OCI-LY1 (cell line): ENCODE measurements at regions not wholly inside any gene's neighbourhood (a gene's known extent, or its start where the extent isn't known, plus 50 kb on each side); places are given as distances from the start of the nearest gene placed in this dataset.

ENCODE experiments used
- H2AFZ ChIP-seq: fragments of 200-600 bp; sonication (generic), shearing (Covaris generic); 2 replicates; pipeline ENCODE4 v1.6.0; 2014; ENCODE audit warnings: antibody characterized with exemption, mild to moderate bottlenecking, low read length
- H3F3A ChIP-seq: fragments of 200-600 bp; sonication (generic), shearing (Covaris generic); 2 replicates; pipeline ENCODE4 v1.6.0; 2014; ENCODE audit warnings: mild to moderate bottlenecking, antibody characterized with exemption, low read length, moderate library complexity; ENCODE audit not compliant: insufficient read depth
- H3K27ac ChIP-seq: fragments of 200-600 bp; sonication (generic); 2 replicates; pipeline ENCODE4 v1.5.1; 2014; ENCODE audit warnings: low read length, mixed run types, mild to moderate bottlenecking, low read depth; ENCODE audit not compliant: poor library complexity, severe bottlenecking
- H3K27me3 ChIP-seq: fragments of 200-600 bp; sonication (generic); 2 replicates; pipeline ENCODE4 v1.6.0; 2014; ENCODE audit warnings: antibody characterized with exemption, mild to moderate bottlenecking, low read length, moderate library complexity; ENCODE audit not compliant: insufficient read depth
- H3K36me3 ChIP-seq: fragments of 200-600 bp; sonication (generic); 2 replicates; pipeline ENCODE4 v1.6.1; 2014; ENCODE audit warnings: mild to moderate bottlenecking, antibody characterized with exemption, low read length, moderate library complexity, mixed read lengths; ENCODE audit not compliant: insufficient read depth
- H3K4me1 ChIP-seq: fragments of 200-600 bp; sonication (generic); 2 replicates; pipeline ENCODE4 v1.5.1; 2014; ENCODE audit warnings: mild to moderate bottlenecking, low read length, moderate library complexity; ENCODE audit not compliant: insufficient read depth, severe bottlenecking
- H3K4me2 ChIP-seq: fragments of 200-600 bp; sonication (generic), shearing (Covaris generic); 2 replicates; pipeline ENCODE4 v1.6.1; 2014; ENCODE audit warnings: low read length
- H3K4me3 ChIP-seq: fragments of 200-600 bp; sonication (generic); 2 replicates; pipeline ENCODE4 v1.5.1; 2014; ENCODE audit warnings: low read length, low read depth, mild to moderate bottlenecking, mixed read lengths; ENCODE audit not compliant: poor library complexity, severe bottlenecking
- H3K79me2 ChIP-seq: fragments of 200-600 bp; shearing (Covaris generic); 2 replicates; pipeline ENCODE4 v1.6.1; 2016; ENCODE audit warnings: mixed run types, low read length, mixed read lengths; ENCODE audit not compliant: insufficient read depth
- H3K9ac ChIP-seq: fragments of 200-600 bp; sonication (generic), shearing (Covaris generic); 2 replicates; pipeline ENCODE4 v1.6.1; 2014; ENCODE audit warnings: mild to moderate bottlenecking, low read length, mixed read lengths
- H3K9me2 ChIP-seq: fragments of 200-600 bp; sonication (generic), shearing (Covaris generic); 2 replicates; pipeline ENCODE4 v1.6.1; 2014; ENCODE audit warnings: low read depth, mild to moderate bottlenecking, low read length, mixed read lengths
- H3K9me3 ChIP-seq: fragments of 200-600 bp; shearing (Covaris generic); 2 replicates; pipeline ENCODE4 v1.6.1; 2014; ENCODE audit warnings: low read length, mixed read lengths
- H4K20me1 ChIP-seq: fragments of 200-600 bp; sonication (generic), shearing (Covaris generic); 2 replicates; pipeline ENCODE4 v1.6.0; 2016; ENCODE audit warnings: mild to moderate bottlenecking, low read length; ENCODE audit not compliant: insufficient read depth
- EZH2 ChIP-seq: fragments of 200-600 bp; sonication (generic), shearing (Covaris generic); IDR thresholded peaks from 2 replicates; pipeline ENCODE4 v1.8.0; 2017; ENCODE audit warnings: borderline replicate concordance, mixed run types, mild to moderate bottlenecking, antibody characterized with exemption, low read length, moderate library complexity, mixed read lengths
- TF ChIP-seq, protein P1 (sequence below): fragments of 200-600 bp; sonication (generic), shearing (Covaris generic); IDR thresholded peaks from 2 replicates; pipeline ENCODE4 v1.5.1; 2017; ENCODE audit warnings: mild to moderate bottlenecking, antibody characterized with exemption, low read length, moderate library complexity, mixed read lengths

GRCh38 chr14:34106310-34106709 lies 155.4 kb upstream of the EGLN3 start:
- H3K79me2 ChIP-seq = no peaks in the 10 kb centered on the region
- no peak overlapping the region for H3K9ac ChIP-seq
- H3K4me2 ChIP-seq = no peak overlapping the region
- H3K9me2 ChIP-seq = no peaks in the 10 kb centered on the region
- H4K20me1 ChIP-seq = no peaks in the 10 kb centered on the region
- H3K9me3 ChIP-seq = no peaks in the 10 kb centered on the region
- TF ChIP-seq, protein P1, sequence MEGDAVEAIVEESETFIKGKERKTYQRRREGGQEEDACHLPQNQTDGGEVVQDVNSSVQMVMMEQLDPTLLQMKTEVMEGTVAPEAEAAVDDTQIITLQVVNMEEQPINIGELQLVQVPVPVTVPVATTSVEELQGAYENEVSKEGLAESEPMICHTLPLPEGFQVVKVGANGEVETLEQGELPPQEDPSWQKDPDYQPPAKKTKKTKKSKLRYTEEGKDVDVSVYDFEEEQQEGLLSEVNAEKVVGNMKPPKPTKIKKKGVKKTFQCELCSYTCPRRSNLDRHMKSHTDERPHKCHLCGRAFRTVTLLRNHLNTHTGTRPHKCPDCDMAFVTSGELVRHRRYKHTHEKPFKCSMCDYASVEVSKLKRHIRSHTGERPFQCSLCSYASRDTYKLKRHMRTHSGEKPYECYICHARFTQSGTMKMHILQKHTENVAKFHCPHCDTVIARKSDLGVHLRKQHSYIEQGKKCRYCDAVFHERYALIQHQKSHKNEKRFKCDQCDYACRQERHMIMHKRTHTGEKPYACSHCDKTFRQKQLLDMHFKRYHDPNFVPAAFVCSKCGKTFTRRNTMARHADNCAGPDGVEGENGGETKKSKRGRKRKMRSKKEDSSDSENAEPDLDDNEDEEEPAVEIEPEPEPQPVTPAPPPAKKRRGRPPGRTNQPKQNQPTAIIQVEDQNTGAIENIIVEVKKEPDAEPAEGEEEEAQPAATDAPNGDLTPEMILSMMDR = no peak
- no peak for TF ChIP-seq EZH2
- no peak overlapping the region for H3K27ac ChIP-seq
- H3K4me3 ChIP-seq = no peak overlapping the region
- no peaks in the 10 kb centered on the region for H3K36me3 ChIP-seq
- H3F3A ChIP-seq = no peaks in the 10 kb centered on the region
- no peaks in the 10 kb centered on the region for H3K27me3 ChIP-seq
- no peak overlapping the region for H2AFZ ChIP-seq
- H3K4me1 ChIP-seq = no peaks in the 10 kb centered on the region

GRCh38 chr14:34104489-34105397 lies 153.9 kb upstream of the EGLN3 start:
- H2AFZ ChIP-seq = no peak overlapping the region
- no peak overlapping the region for H3K4me3 ChIP-seq
- H3K36me3 ChIP-seq = no peaks in the 10 kb centered on the region
- no peaks in the 10 kb centered on the region for H3K9me3 ChIP-seq
- no peak overlapping the region for H3K4me2 ChIP-seq
- no peak overlapping the region for H3K27ac ChIP-seq
- no peaks in the 10 kb centered on the region for H3K27me3 ChIP-seq
- TF ChIP-seq, protein P1 = no peak
- no peak for TF ChIP-seq EZH2
- no peaks in the 10 kb centered on the region for H4K20me1 ChIP-seq
- H3K79me2 ChIP-seq = no peaks in the 10 kb centered on the region
- no peaks in the 10 kb centered on the region for H3K9me2 ChIP-seq
- no peaks in the 10 kb centered on the region for H3K4me1 ChIP-seq
- no peaks in the 10 kb centered on the region for H3F3A ChIP-seq
- H3K9ac ChIP-seq = no peak overlapping the region

GRCh38 chr14:34103176-34103575 lies 152.3 kb upstream of the EGLN3 start:
- no peaks in the 10 kb centered on the region for H3K27me3 ChIP-seq
- H3K9ac ChIP-seq = no peak overlapping the region
- no peaks in the 10 kb centered on the region for H3K36me3 ChIP-seq
- TF ChIP-seq, protein P1 = no peak
- no peak for TF ChIP-seq EZH2
- H3K79me2 ChIP-seq = no peaks in the 10 kb centered on the region
- no peak overlapping the region for H3K4me2 ChIP-seq
- no peak overlapping the region for H3K4me3 ChIP-seq
- H3K9me2 ChIP-seq = no peaks in the 10 kb centered on the region
- H2AFZ ChIP-seq = no peak overlapping the region
- no peak overlapping the region for H3K27ac ChIP-seq
- no peaks in the 10 kb centered on the region for H3K4me1 ChIP-seq
- H4K20me1 ChIP-seq = no peaks in the 10 kb centered on the region
- H3K9me3 ChIP-seq = no peaks in the 10 kb centered on the region
- no peaks in the 10 kb centered on the region for H3F3A ChIP-seq
